Right ventricle myocardium inferior (tissue), 1 donor: ENCODE measurements at regions not wholly inside any gene's neighbourhood (a gene's known extent, or its start where the extent isn't known, plus 50 kb on each side); places are given as distances from the start of the nearest gene placed in this dataset.
"Not testable (repeated sequence)": the region's sequence is repeated elsewhere in the genome, so short reads cannot be mapped to it uniquely, and the experiment has no call there.

ENCODE experiments used
- ATAC-seq: fragments of 200-7000 bp; cut with Tn5 transposase; one replicate; pipeline ENCODE4 v1.9.1; 2020; ENCODE audit warnings: mild to moderate bottlenecking, moderate library complexity
- DNase-seq: peaks from one replicate; pipeline ENCODE4 v3.0.0; 2021; ENCODE audit errors: missing footprints
- intact Hi-C: fragments of 100-400 bp; cut with DNase I; formaldehyde crosslinking; loops from one replicate; pipeline ENCODE4 v1.11.0; 2022
- donor health status: DM: no; HTN: yes; CAD: no; lungs with severe emphysema.

DNA sequence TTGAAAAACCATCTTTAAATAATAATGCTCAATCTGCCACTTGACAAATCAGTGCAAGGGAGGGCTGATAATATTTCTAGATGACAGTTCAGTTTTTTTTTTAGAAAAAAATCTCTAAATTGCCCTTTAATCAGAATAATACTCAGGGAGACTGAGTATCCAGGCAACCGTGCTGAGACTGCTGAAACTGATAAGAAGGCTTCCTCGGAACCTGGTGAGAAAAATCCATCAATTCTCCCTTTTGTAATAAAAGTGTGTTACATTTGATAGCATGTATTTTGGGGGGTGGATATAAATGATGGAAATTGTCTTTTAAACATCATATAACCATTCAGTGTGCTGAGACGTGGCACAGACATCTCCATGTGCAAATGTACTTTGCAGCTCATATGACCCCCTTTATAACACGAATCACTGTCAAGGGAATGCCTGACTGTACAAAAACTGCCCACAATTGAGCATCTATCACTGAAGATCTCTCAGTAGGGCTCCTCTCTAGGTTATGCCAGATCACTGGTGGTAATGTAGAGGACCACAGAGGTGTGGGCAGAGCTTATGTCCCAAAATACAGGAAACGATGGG lies 491.1 kb upstream of the ADARB2 start:
- ATAC-seq: no peak

DNA sequence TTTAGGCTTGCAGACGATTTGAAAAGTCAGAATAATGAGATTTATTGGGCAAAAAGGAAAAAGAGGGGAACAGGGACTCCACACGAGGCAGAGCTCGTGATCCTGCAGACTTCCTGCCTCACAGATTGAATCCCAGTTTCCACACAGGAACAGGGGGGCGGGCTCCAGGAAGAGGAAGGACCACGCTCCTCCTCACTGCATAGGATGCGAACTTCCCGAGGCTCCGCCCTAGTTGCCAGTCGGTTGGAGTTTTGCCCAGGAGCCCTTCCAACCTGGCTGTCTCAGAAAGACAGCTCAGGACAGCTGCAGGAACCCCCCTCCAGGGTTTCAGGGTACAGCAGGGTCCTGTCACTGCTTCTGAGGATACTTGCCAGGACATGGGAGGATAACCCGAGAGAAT lies 488.3 kb upstream of the ADARB2 start:
- intact Hi-C loops: no loop called here
- ATAC-seq: no peak
- no peak for DNase-seq

More for the DNA sequence above, 491.1 kb upstream of the ADARB2 start:
- DNase-seq: no peak
- intact Hi-C loops: no loop called here

GRCh38 chr10:2223548-2224320 lies 486.4 kb upstream of the ADARB2 start:
- intact Hi-C loops: no loop called here
- ATAC-seq: no peak

GRCh38 chr10:2222631-2223030 lies 485.3 kb upstream of the ADARB2 start:
- intact Hi-C loops: no loop called here
- DNase-seq (no peak), ATAC-seq (no peak)

More at GRCh38 chr10:2223548-2224320, 486.4 kb upstream of the ADARB2 start:
- DNase-seq: no peak

GRCh38 chr10:2214805-2215204 lies 477.5 kb upstream of the ADARB2 start:
- no peak for DNase-seq
- intact Hi-C loops: no loop called here
- ATAC-seq: no peak

- intact Hi-C loops: no loop called here
- ATAC-seq: no peak
- DNase-seq: no peak
Observed at GRCh38 chr10:2214092-2214491, 476.8 kb upstream of the ADARB2 start.

DNA sequence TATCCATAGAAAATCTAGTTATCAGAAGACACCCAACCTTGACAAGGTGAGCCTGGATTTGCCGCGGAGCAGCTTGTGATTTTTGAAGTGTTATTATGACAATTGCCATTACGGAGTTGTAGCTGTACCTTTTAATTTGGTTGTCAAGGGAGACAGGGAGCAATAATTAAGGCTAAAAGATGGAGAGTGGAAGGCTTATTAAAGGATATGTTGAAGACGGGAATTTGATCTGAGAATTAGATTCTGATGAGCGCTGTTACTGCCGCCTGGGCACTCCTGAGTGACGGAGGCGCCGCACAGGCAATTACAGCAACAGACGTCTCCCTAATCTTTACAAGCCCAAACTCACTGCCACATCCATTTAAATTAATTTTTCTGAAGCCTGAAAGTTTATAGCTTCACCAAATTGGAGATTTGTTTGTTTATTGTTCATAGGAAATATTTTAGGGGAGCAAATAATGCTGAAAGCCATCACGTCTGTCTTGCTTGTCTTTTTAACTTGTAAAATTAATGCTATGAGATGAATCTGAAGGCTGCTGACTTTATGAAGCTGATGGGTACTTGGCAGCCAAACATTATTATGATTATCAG lies 475.0 kb upstream of the ADARB2 start:
- no peak for DNase-seq
- ATAC-seq: no peak
- intact Hi-C loops: no loop called here

GRCh38 chr10:2210088-2210487 lies 472.8 kb upstream of the ADARB2 start:
- ATAC-seq (no peak), DNase-seq (no peak)
- intact Hi-C loops: no loop called here

DNA sequence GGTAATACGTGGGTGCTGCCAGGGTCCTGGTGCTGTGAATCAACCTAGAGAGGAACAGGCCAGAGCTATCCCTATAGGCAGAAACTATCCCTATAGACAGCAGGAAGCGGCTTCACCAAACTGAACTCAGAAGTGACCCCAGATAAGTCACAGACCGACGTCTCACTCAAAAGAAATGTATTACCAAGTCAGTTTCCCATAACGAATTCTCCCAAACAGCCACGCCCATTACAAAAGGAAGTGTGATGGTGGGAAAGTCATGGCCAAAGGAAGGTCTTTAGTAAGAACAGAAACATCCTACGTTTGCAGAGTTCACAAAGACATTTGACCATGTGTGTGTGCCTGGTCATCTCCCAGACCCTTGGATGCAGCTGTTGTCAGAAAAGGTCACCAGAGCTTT lies 470.8 kb upstream of the ADARB2 start:
- intact Hi-C loops: no loop called here
- DNase-seq (no peak), ATAC-seq (no peak)

DNA sequence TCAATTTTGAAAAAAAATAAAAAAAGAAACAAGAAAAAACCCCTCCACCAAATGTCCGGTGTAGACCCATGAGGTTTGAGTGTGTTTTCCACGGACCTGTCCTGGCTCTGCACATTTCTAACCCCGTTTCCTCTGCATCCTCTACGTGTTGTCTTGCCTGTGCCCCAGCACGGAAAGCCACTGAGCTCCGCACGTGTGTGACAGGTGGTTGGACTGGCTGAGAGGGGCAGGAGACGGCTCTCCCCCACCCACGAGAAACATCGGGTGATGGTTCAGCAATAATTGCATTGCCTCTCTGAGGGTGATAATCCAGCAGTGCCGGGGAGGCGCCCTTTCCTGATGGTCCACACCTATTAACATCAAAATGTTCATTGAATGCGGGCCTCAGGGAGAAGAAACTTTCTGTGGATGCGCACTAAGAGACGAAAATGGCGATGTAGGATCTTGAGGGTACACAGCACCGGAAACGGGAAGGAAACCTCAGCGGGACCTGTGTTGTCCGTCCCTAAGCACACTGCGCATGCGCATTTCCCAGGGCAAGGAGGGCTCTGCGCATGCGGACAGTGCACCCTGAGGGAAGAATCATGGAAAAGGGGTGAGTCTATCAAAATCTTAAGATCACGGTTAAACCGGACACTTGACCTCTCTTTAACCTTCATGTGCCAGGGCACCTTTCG lies 470.1 kb upstream of the ADARB2 start:
- no peak for DNase-seq

GRCh38 chr10:2205406-2205805 lies 468.1 kb upstream of the ADARB2 start:
- no peak for ATAC-seq
- no peak for DNase-seq
- intact Hi-C loops: no loop called here

More for the DNA sequence above, 470.1 kb upstream of the ADARB2 start:
- no peak for ATAC-seq
- intact Hi-C loops: no loop called here

DNA sequence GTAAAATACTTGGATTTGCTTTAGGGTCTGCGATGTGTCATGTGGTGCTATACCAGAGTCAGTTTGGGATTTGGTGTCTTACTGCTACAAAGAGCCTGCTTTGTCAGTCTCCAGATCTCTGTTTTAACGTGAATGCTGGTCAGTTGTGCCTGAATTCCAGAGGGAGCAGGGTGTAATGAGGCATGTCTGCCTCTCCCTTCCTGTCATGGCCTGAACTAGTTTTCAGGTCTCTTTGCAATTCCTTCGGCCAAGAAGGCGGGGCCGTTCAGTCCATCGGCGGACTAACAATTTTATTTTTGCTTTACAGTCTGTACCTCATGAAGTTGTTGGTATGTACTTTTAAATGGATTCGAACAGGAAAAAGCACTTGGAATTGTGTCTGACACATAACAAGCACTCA lies 465.1 kb upstream of the ADARB2 start:
- no peak for ATAC-seq

GRCh38 chr10:2201534-2202099 lies 464.3 kb upstream of the ADARB2 start:
- intact Hi-C loops: no loop called here
- DNase-seq (no peak), ATAC-seq (no peak)

More for the DNA sequence above, 465.1 kb upstream of the ADARB2 start:
- intact Hi-C loops: no loop called here
- no peak for DNase-seq

GRCh38 chr10:2197663-2198062 lies 460.3 kb upstream of the ADARB2 start:
- intact Hi-C loops: no loop called here
- no peak for DNase-seq
- ATAC-seq: no peak

DNA sequence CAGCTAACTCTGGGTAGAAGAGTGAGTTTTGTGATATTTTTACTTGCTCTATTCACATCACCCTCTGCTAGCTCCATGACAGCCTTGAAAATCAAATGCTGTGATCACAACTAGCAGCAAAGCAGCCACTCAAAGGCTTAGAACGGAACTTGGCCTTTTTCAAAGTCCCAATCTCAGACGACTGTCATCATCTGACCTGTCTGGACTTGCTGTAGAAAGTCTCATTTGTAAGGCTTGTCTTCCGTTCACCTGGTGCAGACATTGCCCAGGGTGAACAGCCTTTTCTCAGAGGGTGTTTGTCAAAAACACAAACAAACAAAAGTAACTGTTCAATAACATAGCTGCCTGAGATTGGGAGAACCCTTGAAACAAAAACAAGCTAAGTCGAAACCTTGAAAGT lies 458.9 kb upstream of the ADARB2 start:
- intact Hi-C loops: no loop called here
- DNase-seq (no peak), ATAC-seq (no peak)

DNA sequence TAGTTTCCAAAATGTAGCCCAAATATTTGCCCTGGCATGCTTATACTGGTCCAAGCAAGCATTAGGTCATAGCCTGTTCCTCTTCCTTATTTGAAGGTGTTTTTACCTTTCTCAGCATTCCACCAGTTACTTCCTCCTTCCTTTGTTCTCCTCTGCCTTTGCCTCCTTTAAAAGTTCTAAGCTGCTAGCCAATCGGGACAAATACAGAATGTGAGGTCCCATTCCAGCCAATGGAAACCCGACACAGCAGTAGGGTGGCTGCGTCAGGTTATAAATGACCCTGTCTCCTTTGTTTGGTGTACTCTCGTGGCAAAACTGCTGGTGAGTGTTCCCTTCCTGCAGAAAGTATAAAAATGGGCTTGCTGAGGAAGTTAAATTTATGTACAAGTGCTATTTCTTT lies 452.0 kb upstream of the ADARB2 start:
- DNase-seq, intact Hi-C loops, ATAC-seq: not testable (repeated sequence)

DNA sequence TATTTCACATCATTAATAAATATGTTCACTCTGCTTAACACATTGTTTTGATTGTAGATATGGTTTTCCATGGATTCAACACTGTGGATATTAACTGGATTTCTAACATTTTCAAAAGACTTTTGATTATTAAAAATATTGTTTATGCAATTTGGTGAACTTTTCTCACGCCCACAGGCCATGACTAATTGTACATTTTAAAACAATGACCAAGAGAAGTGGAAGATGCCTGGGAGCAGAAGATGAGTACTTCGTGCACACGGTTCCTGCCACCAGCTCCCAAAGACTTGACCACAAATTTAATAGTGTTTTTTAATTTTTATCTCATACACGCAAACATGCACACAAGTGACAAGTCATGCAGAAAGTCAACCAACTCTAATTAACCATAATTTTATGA lies 451.0 kb upstream of the ADARB2 start:
- intact Hi-C loops: no loop called here
- no peak for ATAC-seq
- no peak for DNase-seq

GRCh38 chr10:2173327-2173726 lies 436.0 kb upstream of the ADARB2 start:
- DNase-seq (no peak), ATAC-seq (no peak)
- intact Hi-C loops: no loop called here

- ATAC-seq: no peak
- intact Hi-C loops: no loop called here
- no peak for DNase-seq
Observed at GRCh38 chr10:2165771-2166460, 428.6 kb upstream of the ADARB2 start.
